NCI-H82 treated with DMSO at 0.1 percent for 48 hours (cell line): ENCODE measurements at regions not wholly inside any gene's neighbourhood (a gene's known extent, or its start where the extent isn't known, plus 50 kb on each side); places are given as distances from the start of the nearest gene placed in this dataset.

ENCODE experiments used
- DNase-seq: peaks from one replicate; lab custom pipeline; 2025; ENCODE audit not compliant: unreplicated experiment; lab: John Stamatoyannopoulos, UW

DNA sequence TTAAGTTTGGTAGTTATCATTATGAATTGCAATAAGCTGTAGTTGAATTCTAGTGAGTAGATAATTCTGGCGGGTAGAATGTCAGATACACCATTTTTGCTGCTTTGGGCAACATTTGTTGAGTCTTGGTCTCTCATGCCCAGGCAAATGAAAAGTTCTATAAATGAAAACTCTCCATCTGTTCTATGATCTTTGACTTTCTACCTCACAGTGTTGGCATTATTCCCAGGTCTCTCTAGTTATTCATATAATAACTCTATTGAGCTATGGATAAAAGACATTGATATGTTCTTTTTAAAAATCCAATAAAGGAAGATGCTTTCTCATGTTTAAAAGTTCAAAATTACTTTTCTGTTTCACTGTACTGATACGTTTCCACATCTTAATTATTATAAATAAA, 415.3 kb upstream of the SEMA3D start:
- no peak for DNase-seq

DNA sequence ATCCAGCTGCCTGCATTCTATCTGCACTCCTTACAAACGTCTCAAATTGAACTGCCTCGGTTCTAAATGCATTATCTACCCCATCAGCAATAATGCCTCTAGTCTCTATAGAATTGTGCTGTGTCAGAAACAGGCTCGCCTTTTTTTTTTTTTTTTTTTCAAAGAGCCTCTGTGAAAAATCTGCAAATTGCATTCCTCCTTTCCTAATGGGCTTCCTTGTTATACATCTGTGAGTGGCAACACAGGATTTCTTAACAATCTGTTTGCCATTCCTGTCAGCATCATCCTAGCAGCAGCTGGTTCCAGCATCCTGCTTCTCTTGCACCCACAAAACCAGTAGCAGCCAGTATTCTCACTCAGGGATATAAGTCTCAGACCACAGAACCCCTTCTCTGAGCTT, 413.5 kb upstream of the SEMA3D start:
- DNase-seq = no peak

GRCh38 chr7:85596827-85597226, 410.0 kb upstream of the SEMA3D start:
- peak; percentile 85 for DNase-seq

GRCh38 chr7:85595750-85596178, 408.9 kb upstream of the SEMA3D start:
- DNase-seq = no peak

DNA sequence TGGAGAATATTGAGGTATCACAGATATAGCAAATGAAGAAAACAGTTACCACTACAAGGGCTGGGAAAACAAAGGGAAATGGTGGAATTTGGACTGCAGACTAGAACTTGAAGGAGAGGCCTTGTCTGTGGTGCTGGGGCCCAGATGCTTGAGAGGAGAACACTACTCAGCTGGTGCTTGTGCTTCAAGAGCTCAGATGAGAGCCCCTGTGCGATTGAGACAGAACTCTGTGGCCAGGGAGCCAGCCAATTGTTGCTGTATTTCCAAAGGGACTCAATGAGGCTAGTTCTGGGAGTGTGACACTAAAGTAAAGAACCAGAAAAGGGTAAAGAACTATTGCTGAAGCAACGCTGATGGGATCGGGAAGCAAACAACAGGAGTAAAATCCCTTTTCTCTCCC, 406.5 kb upstream of the SEMA3D start:
- DNase-seq = no peak

GRCh38 chr7:85587785-85588184, 400.9 kb upstream of the SEMA3D start:
- no peak for DNase-seq

DNA sequence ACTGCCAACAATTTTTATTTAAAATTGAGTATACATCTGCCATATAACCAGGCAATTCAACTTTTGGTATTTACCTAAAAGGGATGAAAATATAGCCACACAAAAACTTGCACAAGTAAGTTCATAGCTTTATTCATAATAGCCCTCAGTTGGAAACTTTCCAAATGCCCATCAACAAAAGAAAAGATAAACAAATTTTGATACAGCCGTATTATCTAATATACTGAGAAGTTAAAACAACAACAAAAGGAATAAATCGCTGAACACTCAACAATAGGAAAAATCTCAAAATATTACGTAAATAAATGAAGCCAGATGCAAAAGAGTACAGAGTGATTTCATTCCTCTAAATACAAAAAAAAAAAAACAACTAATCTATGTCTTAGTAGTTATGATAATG, 399.2 kb upstream of the SEMA3D start:
- no peak for DNase-seq

DNA sequence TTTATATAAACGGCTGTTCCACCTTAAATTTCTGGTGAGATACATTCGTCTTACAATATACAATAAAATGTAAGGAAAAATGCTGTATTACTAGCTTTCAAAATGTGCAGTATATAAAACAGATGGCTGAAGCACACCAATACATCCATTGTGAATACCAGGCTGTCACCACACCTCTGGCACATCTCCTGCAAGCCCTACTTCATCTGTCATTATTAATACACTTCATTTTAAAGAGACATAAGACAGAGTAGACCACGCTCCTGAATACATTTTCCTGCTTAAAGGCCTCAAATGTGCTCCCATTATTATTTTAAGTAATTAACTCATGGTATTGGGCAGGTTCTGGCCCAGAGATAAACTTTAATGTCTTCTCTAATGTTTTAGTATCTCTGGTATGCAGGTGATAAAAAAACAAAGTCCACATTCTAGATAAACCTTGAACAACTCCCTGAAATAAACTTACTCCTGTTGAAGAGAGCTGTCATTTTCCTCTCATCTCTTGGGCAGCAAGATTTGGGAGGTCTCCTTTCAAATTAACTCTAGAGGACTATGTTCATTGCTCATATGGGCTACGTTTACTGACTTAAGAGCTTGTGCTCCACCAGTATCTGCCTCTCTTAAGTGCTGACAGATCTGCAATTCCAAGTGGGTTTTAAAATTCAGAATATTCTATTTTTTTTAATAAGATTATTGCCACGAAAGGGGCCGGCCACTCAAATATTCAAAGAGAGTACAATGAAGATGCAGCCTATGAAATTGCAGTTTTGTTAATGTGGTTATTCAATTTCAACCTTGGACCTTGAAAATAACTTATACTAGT, 396.5 kb upstream of the SEMA3D start:
- DNase-seq = no peak

GRCh38 chr7:85573844-85574243, 387.0 kb upstream of the SEMA3D start:
- DNase-seq = no peak

GRCh38 chr7:85573346-85573745, 386.5 kb upstream of the SEMA3D start:
- DNase-seq = no peak

- DNase-seq = no peak
Observed at GRCh38 chr7:85570898-85571297, 384.0 kb upstream of the SEMA3D start.

DNA sequence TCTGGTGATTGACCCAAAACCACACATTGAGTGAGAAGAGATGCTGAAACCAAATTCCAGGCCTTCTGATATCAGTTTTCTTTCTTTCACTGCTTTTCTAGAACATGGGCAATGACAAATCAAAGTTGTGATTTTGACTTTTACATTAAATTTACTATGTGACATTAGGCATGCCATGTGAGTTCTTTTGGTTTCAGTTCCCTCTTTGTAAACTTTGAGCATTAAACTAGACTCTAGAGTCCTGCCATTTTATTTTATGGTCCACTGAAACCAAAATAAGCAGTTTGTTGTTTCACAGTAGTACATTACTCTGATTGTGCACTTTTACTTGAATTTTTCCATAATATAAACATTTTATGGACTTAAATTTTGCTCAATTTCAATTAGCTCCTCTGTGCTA, 381.1 kb upstream of the SEMA3D start:
- no peak for DNase-seq

DNA sequence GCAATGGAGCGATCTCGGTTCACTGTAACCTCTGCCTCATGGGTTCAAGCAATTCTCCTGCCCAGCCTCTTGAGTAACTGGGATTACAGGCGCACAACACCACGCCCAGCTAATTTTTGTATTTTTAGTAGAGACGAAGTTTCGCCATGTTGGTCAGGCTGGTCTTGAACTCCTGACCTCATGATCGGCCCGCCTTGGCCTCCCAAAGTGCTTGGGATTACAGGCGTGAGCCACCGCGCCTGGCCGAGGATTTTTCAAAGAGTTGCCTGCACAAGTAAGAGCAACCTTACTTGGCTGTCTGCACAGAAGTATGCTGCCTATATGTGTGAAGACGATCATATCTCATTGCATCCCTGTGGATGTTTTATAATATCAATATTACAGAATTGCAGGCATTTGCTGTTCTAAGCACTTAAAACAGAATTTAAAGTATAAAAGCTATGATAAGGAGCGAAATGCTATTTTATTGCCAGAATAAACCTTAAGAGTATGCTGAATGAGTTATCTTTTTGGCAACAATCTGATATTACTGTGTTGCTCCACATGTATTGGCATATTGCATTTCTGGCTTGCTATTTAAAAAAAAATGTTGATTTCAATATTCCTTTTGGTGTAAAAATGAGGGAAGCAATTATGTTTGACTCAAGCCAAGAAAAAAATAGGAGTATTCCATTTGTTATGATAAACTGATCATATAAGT, 379.4 kb upstream of the SEMA3D start:
- DNase-seq = no peak

DNA sequence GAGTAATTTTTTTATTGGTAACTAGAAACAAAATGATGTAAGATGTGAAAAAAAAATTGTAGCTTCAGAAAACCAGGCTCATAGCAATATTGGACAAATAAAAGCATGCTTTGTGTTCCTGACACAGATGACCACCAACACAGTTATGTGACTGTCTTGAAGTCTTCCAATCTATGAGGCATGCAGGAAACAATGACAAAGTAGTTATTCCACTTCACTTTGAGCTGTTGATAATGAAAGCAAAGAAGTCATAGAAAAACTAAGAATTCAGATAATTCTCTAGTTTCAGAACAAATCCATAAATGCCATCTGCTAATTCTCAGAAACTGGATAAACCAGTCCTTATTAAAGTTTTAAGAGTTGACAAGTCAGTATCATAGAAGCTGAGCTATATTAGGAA, 378.4 kb upstream of the SEMA3D start:
- DNase-seq = no peak

DNA sequence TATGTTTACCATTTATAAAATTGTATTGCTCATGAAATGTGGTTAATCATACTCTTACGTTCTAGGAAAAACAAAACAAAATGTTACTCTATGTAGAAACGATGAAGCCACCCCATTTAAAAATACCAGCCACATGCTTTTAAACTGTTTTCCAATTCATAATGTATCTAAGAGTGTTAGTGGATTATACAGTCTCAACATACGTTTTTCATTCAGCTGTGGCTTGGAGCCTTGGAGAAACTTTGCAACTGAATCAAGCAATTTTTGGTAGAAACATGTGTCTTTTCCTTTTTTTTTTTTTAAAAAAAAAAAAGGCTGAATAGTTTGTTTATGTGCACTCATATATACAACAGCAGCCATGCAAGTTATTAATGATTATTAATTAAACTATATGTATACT, 378.0 kb upstream of the SEMA3D start:
- no peak for DNase-seq

- DNase-seq = no peak
Observed at GRCh38 chr7:85561706-85562105, 374.9 kb upstream of the SEMA3D start.

GRCh38 chr7:85554236-85555178, 367.7 kb upstream of the SEMA3D start:
- DNase-seq = peak; percentile 19

GRCh38 chr7:85535974-85536729, 349.3 kb upstream of the SEMA3D start:
- DNase-seq = no peak

GRCh38 chr7:85529831-85530230, 343.0 kb upstream of the SEMA3D start:
- no peak for DNase-seq

GRCh38 chr7:85529201-85529600, 342.3 kb upstream of the SEMA3D start:
- no peak for DNase-seq

DNA sequence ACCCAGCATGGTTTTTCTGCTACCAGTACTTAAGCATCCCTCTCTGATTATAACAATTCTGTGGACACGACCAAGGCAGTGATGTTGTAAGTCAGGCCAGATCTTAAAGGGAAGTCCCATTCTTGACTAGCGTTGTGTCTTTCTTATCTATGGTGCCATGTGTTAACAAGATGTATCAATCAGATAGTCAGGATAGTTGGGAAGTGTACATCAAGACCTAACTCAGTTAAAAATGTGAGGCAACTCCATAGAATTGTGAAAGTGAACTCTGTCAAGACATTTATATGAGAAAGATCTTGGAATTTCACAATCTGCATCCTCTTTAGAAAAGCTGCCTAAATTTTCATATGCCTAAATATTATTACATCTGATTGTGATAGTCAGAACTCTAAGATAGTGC, 341.7 kb upstream of the SEMA3D start:
- no peak for DNase-seq
